DOHH2 (cell line): ENCODE measurements at regions not wholly inside any gene's neighbourhood (a gene's known extent, or its start where the extent isn't known, plus 50 kb on each side); places are given as distances from the start of the nearest gene placed in this dataset.

Source experiments
- CTCF ChIP-seq: fragments of 200-600 bp; sonication (generic); IDR thresholded peaks from one replicate; pipeline ENCODE4 v1.5.1; 2014; ENCODE audit warnings: antibody characterized with exemption, mild to moderate bottlenecking, low read depth, low read length; ENCODE audit not compliant: poor library complexity, severe bottlenecking
- EZH2phosphoT487 ChIP-seq: fragments of 200-600 bp; sonication (generic); IDR thresholded peaks from 2 replicates; pipeline ENCODE4 v1.6.1; 2017; ENCODE audit warnings: borderline replicate concordance, mild to moderate bottlenecking, antibody characterized with exemption, low read length, moderate library complexity, mixed read lengths

- TF ChIP-seq CTCF: no peak
- no peak for TF ChIP-seq EZH2phosphoT487
These were observed 58.3 kb upstream of the NEK6 start for GRCh38 chr9:124199474-124199873.
